GM18508 (cell line): ENCODE measurements at regions not wholly inside any gene's neighbourhood (a gene's known extent, or its start where the extent isn't known, plus 50 kb on each side); places are given as distances from the start of the nearest gene placed in this dataset.

Source experiments
- ATAC-seq: cut with Tn5 transposase; IDR thresholded peaks from one replicate; pipeline ENCODE4 v1.9.1; 2021; ENCODE audit warnings: moderate number of reproducible peaks; ENCODE audit not compliant: insufficient read depth, unreplicated experiment

DNA sequence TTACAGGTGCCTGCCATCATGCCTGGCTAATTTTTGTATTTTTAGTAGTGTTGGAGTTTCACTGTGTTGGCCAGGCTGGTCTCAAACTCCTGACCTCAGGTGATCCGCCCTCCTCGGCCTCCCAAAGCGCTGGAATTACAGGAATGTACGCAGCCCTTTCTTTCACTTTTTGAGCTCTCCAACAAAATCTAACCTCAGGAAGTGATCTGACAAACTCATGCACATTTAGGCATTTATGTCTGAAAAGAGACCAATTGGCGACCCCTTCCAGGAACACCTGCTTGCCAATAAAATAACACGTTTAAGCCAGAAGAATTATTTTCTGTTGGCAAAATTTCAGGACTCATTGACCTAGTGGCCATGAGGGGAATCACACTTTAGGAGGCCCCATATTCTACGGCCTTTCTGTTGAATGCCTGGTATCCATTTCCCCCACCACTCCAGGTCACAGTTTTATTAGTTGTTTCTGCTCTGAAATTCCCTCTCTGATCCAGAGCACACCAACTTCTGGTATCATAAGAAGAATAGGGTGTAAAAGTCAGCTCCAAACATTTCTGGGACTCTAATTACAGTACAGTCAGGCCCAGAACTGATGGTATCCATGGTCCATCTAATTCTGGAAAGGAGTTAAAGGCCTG, 65.8 kb upstream of the FRMD4A start:
- no peak for ATAC-seq

DNA sequence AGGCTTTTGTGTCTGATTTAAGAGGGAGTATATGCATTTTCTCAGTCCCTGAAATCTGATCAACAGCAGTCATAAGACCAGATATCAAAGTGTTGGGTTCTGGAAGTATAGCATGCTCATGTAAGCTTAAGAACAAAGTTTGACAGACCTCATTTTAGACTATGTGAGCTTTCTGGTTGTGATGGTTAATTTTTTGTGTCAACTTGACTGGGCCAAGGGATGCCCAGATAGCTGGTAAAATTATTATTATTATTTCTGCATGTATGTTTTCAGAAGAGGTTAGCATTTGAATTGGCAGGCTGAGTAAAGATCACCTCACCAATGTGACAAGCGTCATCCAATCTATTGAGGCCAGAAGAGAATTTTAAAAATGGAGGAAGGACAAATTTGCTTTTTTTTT, 63.5 kb upstream of the FRMD4A start:
- no peak for ATAC-seq

DNA sequence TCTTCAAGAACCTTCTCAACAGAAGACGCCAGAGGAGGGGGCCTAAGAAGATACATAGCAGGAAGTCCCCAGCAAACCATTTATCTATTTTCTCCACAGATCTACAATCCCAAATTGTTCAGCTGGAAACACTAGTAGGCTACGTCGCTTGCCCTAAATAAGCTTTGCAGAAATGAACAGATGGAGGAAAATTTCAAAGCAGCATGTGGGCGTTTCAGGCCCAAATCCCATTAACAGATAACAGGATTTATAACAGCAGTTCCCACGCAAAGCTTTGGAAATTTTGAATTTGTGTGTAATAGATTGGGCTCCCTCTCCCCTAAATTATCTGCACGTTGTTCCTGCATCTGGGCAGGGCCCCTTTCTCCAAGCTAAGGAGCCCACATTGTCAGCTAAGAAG, 60.6 kb upstream of the FRMD4A start:
- no peak for ATAC-seq

DNA sequence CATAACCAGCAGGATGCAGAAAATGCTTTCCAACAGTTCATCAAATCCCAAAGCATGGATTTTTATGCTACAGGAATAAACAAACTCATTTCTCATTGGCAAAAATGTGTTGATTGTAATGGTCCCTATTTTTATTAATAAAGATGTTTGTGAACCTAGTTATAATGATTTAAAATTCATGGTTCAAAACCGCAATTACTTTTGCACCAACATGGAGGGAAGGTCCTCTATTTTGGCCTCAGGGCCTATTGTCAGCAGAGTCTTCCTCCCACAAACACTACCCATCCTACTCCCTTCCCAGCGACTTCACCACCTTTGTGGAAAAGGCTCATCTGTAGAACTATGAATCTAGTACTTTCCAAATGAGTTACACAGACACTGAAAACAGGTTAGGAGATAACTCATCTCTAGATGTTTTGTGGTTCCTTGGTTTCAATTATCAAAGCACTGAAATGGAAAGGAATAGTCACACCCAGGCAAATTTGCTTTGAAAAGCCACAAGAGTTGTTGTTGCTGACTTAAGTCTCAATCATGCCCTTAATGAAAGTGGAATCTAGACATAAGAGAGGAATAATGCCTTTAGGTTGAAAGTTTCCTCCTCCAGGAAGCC, 59.4 kb upstream of the FRMD4A start:
- peak; percentile 88 for ATAC-seq

DNA sequence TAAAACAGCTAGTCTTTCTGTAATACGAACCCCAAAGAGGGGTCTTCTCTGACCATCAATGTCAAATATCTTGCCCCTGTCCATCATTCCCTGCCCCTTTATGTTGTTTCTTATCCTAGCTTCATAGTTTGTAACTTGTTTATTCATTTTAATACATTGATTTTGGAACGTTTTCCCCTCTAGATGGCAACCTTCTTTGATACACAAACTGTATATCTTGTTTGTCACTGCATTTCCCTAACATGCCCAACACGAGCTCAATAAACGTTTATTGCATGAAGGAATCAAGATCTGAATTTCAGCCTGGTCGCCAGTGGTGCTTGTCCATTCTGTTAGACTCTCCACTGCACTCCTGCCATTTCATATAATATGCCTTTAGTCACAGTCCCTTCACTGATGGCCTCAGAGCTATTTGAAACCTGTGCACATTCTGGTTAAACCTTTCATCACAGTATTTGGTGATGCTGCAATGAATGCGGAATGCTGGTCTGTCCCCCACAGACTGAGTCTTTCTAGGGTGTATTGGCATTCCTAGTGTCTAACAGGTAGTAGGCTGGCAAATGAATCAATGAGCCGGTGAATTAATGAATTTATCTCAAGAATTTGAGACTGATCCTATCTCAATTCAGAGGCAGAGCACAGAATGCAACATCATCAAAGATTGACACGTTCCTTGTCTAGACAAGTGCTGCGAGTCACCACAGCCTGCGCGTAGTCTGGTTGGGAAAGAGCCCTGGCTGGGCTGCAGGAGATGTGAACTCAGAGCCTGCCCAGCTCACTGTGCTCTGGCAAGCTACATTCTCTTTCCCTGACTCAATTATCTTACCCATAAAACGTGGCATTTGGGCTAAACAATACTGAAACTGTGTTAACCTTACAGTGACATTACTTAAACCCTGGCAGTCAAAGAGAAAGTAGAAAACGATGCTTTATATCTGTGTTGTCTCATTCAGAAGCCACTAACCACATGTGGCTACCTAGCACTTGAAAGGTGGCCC, 55.2 kb upstream of the FRMD4A start:
- ATAC-seq: no peak

GRCh38 chr10:14384915-14385314, 54.2 kb upstream of the FRMD4A start:
- no peak for ATAC-seq

DNA sequence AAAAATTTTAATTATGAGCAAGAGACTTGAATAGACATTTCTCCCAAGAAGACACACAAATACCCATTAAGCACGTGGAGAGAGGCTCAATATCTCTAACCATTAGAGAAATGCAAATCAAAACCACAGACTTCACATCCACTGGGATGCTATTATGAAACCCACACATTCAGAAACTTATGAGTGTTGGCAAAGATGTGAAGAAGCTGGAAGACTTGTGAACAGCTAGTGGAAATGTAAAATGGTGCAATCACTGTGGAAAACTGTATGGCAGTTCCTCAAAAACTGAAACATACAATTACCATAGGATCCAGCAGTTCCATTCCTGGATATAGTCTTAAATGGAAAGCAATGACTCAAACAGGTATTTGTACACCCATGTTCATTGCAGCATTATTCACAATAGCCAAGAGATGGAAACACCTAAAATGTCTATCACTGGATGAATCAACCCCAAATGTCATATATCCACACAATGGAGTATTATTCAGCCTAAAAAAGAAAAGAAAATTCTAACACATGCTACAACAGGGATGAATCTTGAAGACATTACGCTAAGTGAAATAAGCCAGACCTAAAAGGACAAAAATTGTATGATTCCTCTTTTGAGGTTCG, 53.5 kb upstream of the FRMD4A start:
- ATAC-seq: no peak

GRCh38 chr10:14383266-14383665, 52.5 kb upstream of the FRMD4A start:
- no peak for ATAC-seq

DNA sequence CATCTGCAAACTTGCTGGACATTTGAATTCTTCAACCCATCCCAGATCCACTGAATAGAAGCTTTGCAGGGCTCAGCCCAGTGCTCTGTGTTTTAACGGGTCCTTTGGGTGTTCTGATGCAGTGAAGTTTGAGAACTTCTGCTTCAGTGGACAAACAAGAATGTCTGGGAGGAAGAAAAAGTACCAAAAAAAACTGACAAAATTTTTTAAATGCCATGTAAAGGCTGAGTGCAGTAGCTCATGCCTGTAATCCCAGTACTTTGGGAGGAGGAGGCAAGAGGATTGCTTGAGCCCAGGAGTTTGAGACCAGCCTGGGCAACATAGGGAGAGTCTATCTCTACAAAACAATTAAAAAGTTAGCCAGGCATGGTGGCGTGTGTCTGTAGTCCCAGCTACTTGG, 51.8 kb upstream of the FRMD4A start:
- no peak for ATAC-seq

DNA sequence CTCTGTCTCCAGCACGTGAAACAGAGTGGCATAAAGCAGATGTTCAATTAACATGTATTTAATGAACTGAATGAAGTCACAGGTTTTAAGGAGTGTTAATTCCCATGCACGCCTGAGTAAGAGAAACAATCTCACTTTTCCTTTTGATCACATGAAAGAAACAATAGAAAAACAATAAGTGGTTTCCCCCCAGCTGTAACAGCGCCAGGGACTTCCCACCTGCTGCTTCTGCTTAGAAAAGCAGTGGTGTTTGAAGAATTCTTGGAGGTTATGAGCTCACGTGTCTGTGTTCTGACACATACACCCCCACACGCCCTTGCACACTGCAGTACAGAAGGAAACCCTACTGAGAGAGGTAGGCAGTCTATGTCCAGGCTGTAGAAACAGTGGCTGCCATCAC, 51.3 kb upstream of the FRMD4A start:
- ATAC-seq: peak; percentile 53

DNA sequence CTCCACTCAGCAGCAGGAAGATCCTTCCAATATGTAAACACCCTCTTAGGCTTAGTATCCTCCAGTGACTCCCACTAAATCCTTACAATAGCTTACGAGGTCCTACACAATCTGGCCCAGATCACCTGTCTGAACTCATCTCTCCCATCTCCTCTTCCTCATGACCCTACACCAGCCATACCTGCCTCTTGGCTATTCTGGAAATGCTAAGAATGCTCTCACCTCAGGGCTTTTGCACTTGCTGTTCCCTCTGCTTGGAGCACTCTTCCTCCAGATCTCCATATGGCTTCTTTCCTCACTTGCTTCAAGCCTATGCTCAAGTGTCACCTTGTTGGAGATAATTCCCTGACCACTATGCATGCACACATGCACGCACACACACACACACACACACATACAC, 50.8 kb upstream of the FRMD4A start:
- no peak for ATAC-seq

GRCh38 chr10:14380746-14381145, 50.0 kb upstream of the FRMD4A start:
- ATAC-seq: no peak
